Tibial artery (tissue), 4 donors: ENCODE measurements at regions not wholly inside any gene's neighbourhood (a gene's known extent, or its start where the extent isn't known, plus 50 kb on each side); places are given as distances from the start of the nearest gene placed in this dataset.

ENCODE experiments used
- DNase-seq, 2 donors: peaks; one replicate each; pipeline ENCODE4 v3.0.0-alpha.2; 2019
- H3K27ac ChIP-seq, 2 donors: fragments of 200-600 bp; sonication (generic) in 1 of 2; 1 replicate in 1 of 2; 2 replicates in 1 of 2; pipeline ENCODE4 v1.5.1; 2018 to 2019; ENCODE audit warnings: mild to moderate bottlenecking in 1 of 2
- H3K27me3 ChIP-seq, 2 donors: fragments of 200-600 bp; sonication (generic) in 1 of 2; one replicate each; pipeline versions ENCODE4 v1.5.1 to v1.6.0; 2016 to 2019
- H3K36me3 ChIP-seq, 3 donors: fragments of 200-600 bp; sonication (generic) in 2 of 3; one replicate each; pipeline ENCODE4 v1.5.1; 2016 to 2019; ENCODE audit warnings: mild to moderate bottlenecking in 2 of 3
- H3K4me1 ChIP-seq, 4 donors: fragments of 200-600 bp; sonication (generic) in 2 of 4; 1 replicate in 3 of 4; 2 replicates in 1 of 4; pipeline ENCODE4 v1.5.1; 2016 to 2019
- H3K4me3 ChIP-seq, 2 donors: fragments of 200-600 bp; sonication (generic) in 1 of 2; 1 replicate in 1 of 2; 2 replicates in 1 of 2; pipeline ENCODE4 v1.5.1; 2018 to 2019; ENCODE audit warnings: mild to moderate bottlenecking in 2 of 2
- H3K9me3 ChIP-seq, 3 donors: fragments of 200-600 bp; sonication (generic) in 1 of 3; one replicate each; pipeline ENCODE4 v1.5.1; 2016 to 2019
- CTCF ChIP-seq, 2 experiments: fragments of 200-600 bp in 1 of 2; fragments of 450-650 bp in 1 of 2; IDR thresholded peaks; one replicate each; pipeline ENCODE4 v1.5.1; 2017 to 2019; ENCODE audit warnings: antibody characterized with exemption in 2 of 2, mild to moderate bottlenecking in 1 of 2, moderate library complexity in 1 of 2
- intact Hi-C: fragments of 100-400 bp; cut with DNase I; formaldehyde crosslinking; loops from one replicate; pipeline ENCODE4 v1.15.0; 2023; ENCODE audit warnings: low total_unique reads

GRCh38 chr12:60290532-60290931, 694.7 kb downstream of the SLC16A7 start:
- Histone ChIP-seq H3K36me3 (no peaks in the 10 kb centered on the region), H3K27ac (no peak overlapping the region), H3K9me3 (peaks cover 0 to 11% (median 0%) of the 10 kb centered on the region in 3 donors), H3K4me1 (no peaks in the 10 kb centered on the region), H3K27me3 (no peaks in the 10 kb centered on the region), H3K4me3 (no peak overlapping the region)
- no peak for DNase-seq
- intact Hi-C loops, result no loop called here
- no peak for TF ChIP-seq CTCF (IDR thresholded peaks at IDR 0.05)

GRCh38 chr12:60308366-60308991, 712.6 kb downstream of the SLC16A7 start:
- no peaks in the 10 kb centered on the region for H3K4me1 ChIP-seq
- no peak for DNase-seq
- intact Hi-C loops, result no loop called here
- no peak overlapping the region for H3K27ac ChIP-seq
- H3K27me3 ChIP-seq, result no peaks in the 10 kb centered on the region
- no peaks in the 10 kb centered on the region for H3K36me3 ChIP-seq
- TF ChIP-seq CTCF (IDR thresholded peaks at IDR 0.05), result no peak
- H3K4me3 ChIP-seq, result no peak overlapping the region
- H3K9me3 ChIP-seq, result no peaks in the 10 kb centered on the region

- no peaks in the 10 kb centered on the region for H3K9me3 ChIP-seq
- no peak overlapping the region for H3K4me3 ChIP-seq
- intact Hi-C loops, result no loop called here
- no peaks in the 10 kb centered on the region for H3K27me3 ChIP-seq
- TF ChIP-seq CTCF (IDR thresholded peaks at IDR 0.05), result no peak
- H3K4me1 ChIP-seq, result no peaks in the 10 kb centered on the region
- no peak for DNase-seq
- no peak overlapping the region for H3K27ac ChIP-seq
- H3K36me3 ChIP-seq, result no peaks in the 10 kb centered on the region
These were observed 716.1 kb downstream of the SLC16A7 start for GRCh38 chr12:60311940-60312339.

GRCh38 chr12:60317361-60317760, 721.5 kb downstream of the SLC16A7 start:
- Histone ChIP-seq H3K36me3 (no peaks in the 10 kb centered on the region), H3K9me3 (no peaks in the 10 kb centered on the region), H3K4me3 (no peak overlapping the region), H3K27me3 (no peaks in the 10 kb centered on the region), H3K27ac (no peak overlapping the region), H3K4me1 (no peaks in the 10 kb centered on the region)
- intact Hi-C loops, result no loop called here
- no peak for DNase-seq
- no peak for TF ChIP-seq CTCF (IDR thresholded peaks at IDR 0.05)

GRCh38 chr12:60324746-60325145, 728.9 kb downstream of the SLC16A7 start:
- Histone ChIP-seq H3K27ac (no peak overlapping the region), H3K27me3 (no peaks in the 10 kb centered on the region), H3K4me1 (no peaks in the 10 kb centered on the region), H3K4me3 (no peak overlapping the region), H3K36me3 (no peaks in the 10 kb centered on the region), H3K9me3 (no peaks in the 10 kb centered on the region)
- intact Hi-C loops, result no loop called here
- no peak for TF ChIP-seq CTCF (IDR thresholded peaks at IDR 0.05)
- DNase-seq, result no peak

GRCh38 chr12:60333461-60333860, 737.6 kb downstream of the SLC16A7 start:
- DNase-seq, result no peak
- Histone ChIP-seq H3K36me3 (no peaks in the 10 kb centered on the region), H3K27me3 (no peaks in the 10 kb centered on the region), H3K27ac (no peak overlapping the region), H3K4me3 (no peak overlapping the region), H3K9me3 (no peaks in the 10 kb centered on the region), H3K4me1 (no peaks in the 10 kb centered on the region)
- no peak for TF ChIP-seq CTCF (IDR thresholded peaks at IDR 0.05)
- intact Hi-C loops, result no loop called here
